MM.1S (cell line): ENCODE measurements at regions not wholly inside any gene's neighbourhood (a gene's known extent, or its start where the extent isn't known, plus 50 kb on each side); places are given as distances from the start of the nearest gene placed in this dataset.

Experiments
- EZH2 ChIP-seq: fragments of 300-600 bp; sonication (generic); optimal IDR thresholded peaks from 2 replicates; pipeline ENCODE3; 2017; ENCODE audit warnings: low read depth, mild to moderate bottlenecking, antibody characterized with exemption, low read length, mixed read lengths
- TF ChIP-seq, protein P1 (sequence below): fragments of 300-600 bp; sonication (generic); IDR thresholded peaks from 2 replicates; pipeline ENCODE4 v1.5.1; 2016; ENCODE audit warnings: antibody characterized with exemption, low read length, mixed read lengths

DNA sequence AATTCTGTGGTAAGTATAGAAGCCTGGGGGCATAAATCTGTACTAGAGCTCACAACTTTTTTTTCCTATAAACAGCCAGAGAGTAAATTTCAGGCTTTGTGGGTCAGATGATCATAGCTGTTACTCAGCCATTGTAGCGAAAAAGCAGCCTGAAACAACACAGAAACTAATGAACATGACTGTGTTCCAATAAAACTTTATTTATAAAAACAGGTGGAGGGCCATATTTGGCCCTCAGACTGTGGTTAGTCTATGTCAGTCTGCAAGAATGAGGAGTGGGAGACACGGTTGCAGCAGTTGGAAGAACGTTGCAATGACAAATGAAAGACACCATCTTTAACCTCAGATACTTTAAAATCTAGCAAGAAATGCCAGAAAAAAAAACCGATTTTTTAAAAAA, 389.6 kb upstream of the PRKCQ start:
- TF ChIP-seq, protein P1, sequence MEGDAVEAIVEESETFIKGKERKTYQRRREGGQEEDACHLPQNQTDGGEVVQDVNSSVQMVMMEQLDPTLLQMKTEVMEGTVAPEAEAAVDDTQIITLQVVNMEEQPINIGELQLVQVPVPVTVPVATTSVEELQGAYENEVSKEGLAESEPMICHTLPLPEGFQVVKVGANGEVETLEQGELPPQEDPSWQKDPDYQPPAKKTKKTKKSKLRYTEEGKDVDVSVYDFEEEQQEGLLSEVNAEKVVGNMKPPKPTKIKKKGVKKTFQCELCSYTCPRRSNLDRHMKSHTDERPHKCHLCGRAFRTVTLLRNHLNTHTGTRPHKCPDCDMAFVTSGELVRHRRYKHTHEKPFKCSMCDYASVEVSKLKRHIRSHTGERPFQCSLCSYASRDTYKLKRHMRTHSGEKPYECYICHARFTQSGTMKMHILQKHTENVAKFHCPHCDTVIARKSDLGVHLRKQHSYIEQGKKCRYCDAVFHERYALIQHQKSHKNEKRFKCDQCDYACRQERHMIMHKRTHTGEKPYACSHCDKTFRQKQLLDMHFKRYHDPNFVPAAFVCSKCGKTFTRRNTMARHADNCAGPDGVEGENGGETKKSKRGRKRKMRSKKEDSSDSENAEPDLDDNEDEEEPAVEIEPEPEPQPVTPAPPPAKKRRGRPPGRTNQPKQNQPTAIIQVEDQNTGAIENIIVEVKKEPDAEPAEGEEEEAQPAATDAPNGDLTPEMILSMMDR: no peak
- TF ChIP-seq EZH2: no peak
